Mesenchymal stem cell (in vitro differentiated cells and primary cell): ENCODE measurements at regions not wholly inside any gene's neighbourhood (a gene's known extent, or its start where the extent isn't known, plus 50 kb on each side); places are given as distances from the start of the nearest gene placed in this dataset.
A peak's percentile ranks its signal among the peaks of the same experiment; 100 is the strongest.

ENCODE experiments used
- DNase-seq: peaks from one replicate; pipeline ENCODE4 v3.0.0-alpha.2; 2013
- H2AFZ ChIP-seq: one replicate; pipeline ENCODE4 v1.6.1; 2013; ENCODE audit warnings: low read depth, mild to moderate bottlenecking, control low read depth, inconsistent platforms, low read length, moderate library complexity
- H2AK5ac ChIP-seq: 2 replicates; pipeline ENCODE4 v1.6.1; 2013; ENCODE audit warnings: low read length, moderate library complexity, mild to moderate bottlenecking, inconsistent platforms; ENCODE audit not compliant: severe bottlenecking
- H2BK120ac ChIP-seq: one replicate; pipeline ENCODE4 v1.6.1; 2013; ENCODE audit warnings: low read depth, mild to moderate bottlenecking, inconsistent platforms, low read length, moderate library complexity
- H2BK12ac ChIP-seq, 2 experiments: one replicate each; pipeline ENCODE4 v1.6.1; 2013; ENCODE audit warnings: inconsistent platforms in 2 of 2, low read length in 2 of 2, mild to moderate bottlenecking in 2 of 2, moderate library complexity in 2 of 2, control low read depth in 1 of 2
- H2BK15ac ChIP-seq: one replicate; pipeline ENCODE4 v1.6.1; 2013; ENCODE audit warnings: mild to moderate bottlenecking, low read depth, inconsistent platforms; ENCODE audit not compliant: poor library complexity, severe bottlenecking
- H2BK5ac ChIP-seq: 2 replicates; pipeline ENCODE4 v1.6.1; 2013; ENCODE audit warnings: low read depth, mild to moderate bottlenecking, low read length, control low read depth, inconsistent platforms; ENCODE audit not compliant: poor library complexity, severe bottlenecking
- H3K14ac ChIP-seq, 2 experiments: one replicate each; pipeline ENCODE4 v1.6.1; 2013; ENCODE audit warnings: inconsistent platforms in 2 of 2, low read length in 2 of 2, control low read depth in 1 of 2, mild to moderate bottlenecking in 1 of 2, moderate library complexity in 1 of 2
- H3K18ac ChIP-seq, 2 experiments: one replicate each; pipeline ENCODE4 v1.6.1; 2013; ENCODE audit warnings: inconsistent platforms in 2 of 2, low read length in 2 of 2, control low read depth in 1 of 2, low read depth in 1 of 2, mild to moderate bottlenecking in 1 of 2
- H3K23ac ChIP-seq, 2 experiments: one replicate each; pipeline ENCODE4 v1.6.1; 2013; ENCODE audit warnings: inconsistent platforms in 2 of 2, low read length in 2 of 2, mild to moderate bottlenecking in 2 of 2, moderate library complexity in 2 of 2, control low read depth in 1 of 2
- H3K27ac ChIP-seq: 2 replicates; pipeline ENCODE4 v1.5.1; 2013; ENCODE audit warnings: mild to moderate bottlenecking, moderate library complexity, low read length, control low read depth, inconsistent platforms; ENCODE audit not compliant: poor library complexity, severe bottlenecking
- H3K27me3 ChIP-seq, 2 experiments: 2 replicates each; pipeline versions ENCODE4 v1.6.1 to v1.7.0; 2013; ENCODE audit warnings: low read length in 2 of 2, mild to moderate bottlenecking in 2 of 2, moderate library complexity in 2 of 2, control low read depth in 1 of 2, inconsistent platforms in 1 of 2; ENCODE audit not compliant: control insufficient read depth in 1 of 2, insufficient read depth in 1 of 2
- H3K36me3 ChIP-seq, 2 experiments: 2 replicates each; pipeline versions ENCODE4 v1.6.1 to v1.7.0; 2013; ENCODE audit warnings: low read length in 2 of 2, control low read depth in 1 of 2, inconsistent platforms in 1 of 2, low read depth in 1 of 2, mild to moderate bottlenecking in 1 of 2; ENCODE audit not compliant: insufficient read depth in 2 of 2, control insufficient read depth in 1 of 2
- H3K4ac ChIP-seq, 2 experiments: one replicate each; pipeline ENCODE4 v1.6.1; 2013; ENCODE audit warnings: inconsistent platforms in 2 of 2, low read length in 2 of 2, mild to moderate bottlenecking in 2 of 2, moderate library complexity in 2 of 2, control low read depth in 1 of 2, low read depth in 1 of 2
- H3K4me1 ChIP-seq: 2 replicates; pipeline ENCODE4 v1.6.1; 2013; ENCODE audit warnings: low read depth, low read length, control low read depth; ENCODE audit not compliant: control insufficient read depth, insufficient read depth
- H3K4me2 ChIP-seq: 2 replicates; pipeline ENCODE4 v1.6.1; 2013; ENCODE audit warnings: low read length, mild to moderate bottlenecking, inconsistent platforms; ENCODE audit not compliant: poor library complexity, severe bottlenecking
- H3K4me3 ChIP-seq, 2 experiments: 2 replicates each; pipeline versions ENCODE4 v1.5.1 to v1.7.0; 2013; ENCODE audit warnings: low read length in 2 of 2, mild to moderate bottlenecking in 2 of 2, control low read depth in 1 of 2, low read depth in 1 of 2; ENCODE audit not compliant: insufficient read depth in 1 of 2
- H3K79me1 ChIP-seq: replicated peaks from 2 replicates; pipeline ENCODE4 v1.6.1; 2013; ENCODE audit warnings: mild to moderate bottlenecking, control low read depth, low read length, inconsistent platforms; ENCODE audit not compliant: poor library complexity, severe bottlenecking
- H3K9ac ChIP-seq: 2 replicates; pipeline ENCODE4 v1.7.0; 2013; ENCODE audit warnings: mild to moderate bottlenecking, low read length, moderate library complexity
- H3K9me3 ChIP-seq: 2 replicates; pipeline ENCODE4 v1.7.0; 2013; ENCODE audit warnings: mild to moderate bottlenecking, low read length; ENCODE audit not compliant: control insufficient read depth
- H4K8ac ChIP-seq: one replicate; pipeline ENCODE4 v1.6.1; 2013; ENCODE audit warnings: inconsistent platforms, mild to moderate bottlenecking, low read length, moderate library complexity
- H4K91ac ChIP-seq: one replicate; pipeline ENCODE4 v1.6.1; 2013; ENCODE audit warnings: mild to moderate bottlenecking, low read length, inconsistent platforms
- WGBS: methylation state at CpG from one replicate; pipeline ENCODE4 v1.1.7; 2013; ENCODE audit warnings: mixed read lengths; 5-methylcytosine and 5-hydroxymethylcytosine counted together

DNA sequence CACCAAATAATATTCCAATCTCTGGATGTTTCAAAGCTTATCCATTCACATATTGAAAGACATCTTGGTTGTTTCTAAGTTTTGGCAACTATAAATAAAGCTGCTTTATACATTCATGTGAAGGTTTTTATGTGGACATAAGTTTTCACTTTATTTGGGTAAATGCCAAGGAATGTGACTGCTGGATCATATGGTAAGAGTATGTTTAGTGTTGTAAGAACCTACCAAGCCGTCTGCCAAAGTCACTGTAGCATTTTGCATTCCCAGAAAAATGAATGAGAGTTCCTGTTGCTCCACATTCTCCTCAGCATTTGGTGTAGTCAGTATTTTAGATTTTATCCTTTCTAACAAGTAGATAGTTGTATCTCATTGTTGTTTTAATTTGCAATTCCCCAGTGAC is 1047.7 kb downstream of the C4orf33 start:
- Histone ChIP-seq H3K27ac (no peak overlapping the region), H3K23ac (no peak overlapping the region), H2BK120ac (no peak overlapping the region), H2BK12ac (no peak overlapping the region), H3K4me1 (no peaks in the 10 kb centered on the region), H3K18ac (no peak overlapping the region), H3K79me1 (no peaks in the 10 kb centered on the region), H4K91ac (no peak overlapping the region), H2AK5ac (no peak overlapping the region), H3K14ac (no peak overlapping the region), H3K4ac (no peak overlapping the region), H4K8ac (no peak overlapping the region), H3K4me2 (no peak overlapping the region), H3K36me3 (no peaks in the 10 kb centered on the region), H3K9me3 (no peaks in the 10 kb centered on the region), H3K9ac (no peak overlapping the region), H2BK5ac (no peak overlapping the region), H3K4me3 (no peak overlapping the region), H3K27me3 (no peaks in the 10 kb centered on the region), H2AFZ (no peak overlapping the region), H2BK15ac (no peak overlapping the region)
- 50% methylated on average over 1 of the region's 1 CpG for WGBS
- DNase-seq: no peak

DNA sequence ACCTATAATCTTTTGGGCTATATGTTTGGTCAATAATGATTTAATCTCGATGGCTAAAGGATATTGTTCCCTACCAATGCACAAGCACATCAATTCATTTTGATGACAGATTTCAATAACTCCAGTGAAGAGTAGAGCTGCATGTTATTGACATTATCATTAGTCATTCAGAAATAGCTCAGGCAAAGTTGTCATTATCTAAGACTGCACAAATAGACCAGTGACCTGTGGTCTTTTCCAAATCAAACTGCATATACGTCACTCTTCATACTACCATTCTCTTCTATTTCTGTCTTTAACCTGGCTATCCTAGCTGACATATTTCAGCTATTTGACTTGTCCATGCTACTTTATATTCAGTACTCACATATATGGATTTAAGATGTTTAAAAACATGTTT is 1050.8 kb downstream of the C4orf33 start:
- H3K18ac ChIP-seq: no peak overlapping the region
- DNase-seq: no peak
- H2BK12ac ChIP-seq: no peak overlapping the region
- H3K14ac ChIP-seq: no peak overlapping the region
- no peak overlapping the region for H3K23ac ChIP-seq
- H2BK5ac ChIP-seq: no peak overlapping the region
- no peak overlapping the region for H3K4me2 ChIP-seq
- H3K9ac ChIP-seq: no peak overlapping the region
- WGBS: 87% methylated on average over 1 of the region's 2 CpGs
- H3K27ac ChIP-seq: no peak overlapping the region
- H3K4me3 ChIP-seq: no peak overlapping the region
- no peaks in the 10 kb centered on the region for H3K27me3 ChIP-seq
- H2BK120ac ChIP-seq: no peak overlapping the region
- no peak overlapping the region for H4K91ac ChIP-seq
- H4K8ac ChIP-seq: no peak overlapping the region
- no peaks in the 10 kb centered on the region for H3K79me1 ChIP-seq
- no peak overlapping the region for H2BK15ac ChIP-seq
- H2AFZ ChIP-seq: no peak overlapping the region
- no peak overlapping the region for H2AK5ac ChIP-seq
- H3K9me3 ChIP-seq: no peaks in the 10 kb centered on the region
- H3K4ac ChIP-seq: no peak overlapping the region
- H3K4me1 ChIP-seq: no peaks in the 10 kb centered on the region
- H3K36me3 ChIP-seq: no peaks in the 10 kb centered on the region

DNA sequence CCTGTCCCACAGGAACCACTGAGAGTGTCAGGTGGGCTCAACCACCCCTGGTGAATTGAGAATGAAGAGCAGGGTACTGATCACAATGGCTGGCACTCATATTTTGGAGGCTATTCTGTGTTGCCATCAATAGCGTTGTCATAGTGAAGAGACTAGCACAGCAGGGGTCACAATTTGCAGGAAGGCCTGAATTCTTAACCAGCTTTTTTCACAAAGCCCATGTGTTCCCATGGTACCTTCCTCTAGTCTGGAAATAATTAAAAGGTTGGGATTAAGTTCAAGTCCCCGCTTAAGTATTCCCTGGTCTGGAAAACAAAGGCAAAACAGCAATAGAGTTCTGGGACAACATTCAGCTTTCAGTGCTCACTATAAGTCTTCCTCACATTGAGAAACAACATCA is 1051.7 kb downstream of the C4orf33 start:
- DNase-seq: no peak
- H3K9me3 ChIP-seq: no peaks in the 10 kb centered on the region
- H3K27ac ChIP-seq: no peak overlapping the region
- H3K14ac ChIP-seq: no peak overlapping the region
- H3K9ac ChIP-seq: no peak overlapping the region
- H3K36me3 ChIP-seq: no peaks in the 10 kb centered on the region
- no peak overlapping the region for H2BK12ac ChIP-seq
- H4K8ac ChIP-seq: no peak overlapping the region
- no peaks in the 10 kb centered on the region for H3K79me1 ChIP-seq
- no peak overlapping the region for H3K18ac ChIP-seq
- H3K4me1 ChIP-seq: no peaks in the 10 kb centered on the region
- no peak overlapping the region for H4K91ac ChIP-seq
- H3K4ac ChIP-seq: no peak overlapping the region
- no peak overlapping the region for H3K4me3 ChIP-seq
- no peak overlapping the region for H2BK5ac ChIP-seq
- H2BK120ac ChIP-seq: no peak overlapping the region
- H2BK15ac ChIP-seq: no peak overlapping the region
- H3K23ac ChIP-seq: no peak overlapping the region
- H2AFZ ChIP-seq: peak overlapping the region; percentile 42
- no peak overlapping the region for H3K4me2 ChIP-seq
- H3K27me3 ChIP-seq: no peaks in the 10 kb centered on the region
- no peak overlapping the region for H2AK5ac ChIP-seq
- WGBS: 81% methylated on average over 2 of the region's 2 CpGs

DNA sequence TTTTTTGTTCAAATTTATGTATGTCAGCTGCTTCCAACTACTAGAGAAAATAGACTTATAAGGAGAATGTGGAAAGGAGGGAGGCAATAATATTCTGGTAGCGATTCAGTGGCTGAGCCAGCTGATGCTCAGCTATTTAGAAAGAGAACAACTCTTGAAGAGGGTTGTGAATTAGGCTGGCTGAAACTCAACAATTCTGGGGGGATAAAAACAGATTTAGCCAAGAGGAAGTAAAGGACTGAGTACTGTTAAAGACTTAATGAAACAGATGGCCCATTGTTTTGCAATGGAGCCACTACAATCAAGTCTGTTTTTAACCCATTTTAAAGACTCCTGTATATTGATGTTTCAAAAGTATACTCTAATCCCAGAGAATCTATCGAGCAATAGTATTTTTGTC is 1058.9 kb downstream of the C4orf33 start:
- Histone ChIP-seq H2AFZ (no peak overlapping the region), H3K9me3 (no peaks in the 10 kb centered on the region), H3K23ac (no peak overlapping the region), H3K18ac (no peak overlapping the region), H3K27ac (no peak overlapping the region), H3K4me2 (no peak overlapping the region), H3K14ac (no peak overlapping the region), H4K8ac (no peak overlapping the region), H3K4me3 (no peak overlapping the region), H2BK5ac (no peak overlapping the region), H3K4me1 (no peaks in the 10 kb centered on the region), H4K91ac (no peak overlapping the region), H3K36me3 (no peaks in the 10 kb centered on the region), H2BK15ac (no peak overlapping the region), H2AK5ac (no peak overlapping the region), H3K79me1 (no peaks in the 10 kb centered on the region), H3K27me3 (no peaks in the 10 kb centered on the region), H3K9ac (no peak overlapping the region), H3K4ac (no peak overlapping the region), H2BK12ac (no peak overlapping the region), H2BK120ac (no peak overlapping the region)
- 74% methylated on average over 1 of the region's 2 CpGs for WGBS
- DNase-seq: no peak
